Putamen (tissue), 1 donor: ENCODE measurements at regions not wholly inside any gene's neighbourhood (a gene's known extent, or its start where the extent isn't known, plus 50 kb on each side); places are given as distances from the start of the nearest gene placed in this dataset.

Source experiments
- DNase-seq: peaks from one replicate; pipeline ENCODE4 v3.0.0-alpha.2; 2016; ENCODE audit warnings: low spot score

DNA sequence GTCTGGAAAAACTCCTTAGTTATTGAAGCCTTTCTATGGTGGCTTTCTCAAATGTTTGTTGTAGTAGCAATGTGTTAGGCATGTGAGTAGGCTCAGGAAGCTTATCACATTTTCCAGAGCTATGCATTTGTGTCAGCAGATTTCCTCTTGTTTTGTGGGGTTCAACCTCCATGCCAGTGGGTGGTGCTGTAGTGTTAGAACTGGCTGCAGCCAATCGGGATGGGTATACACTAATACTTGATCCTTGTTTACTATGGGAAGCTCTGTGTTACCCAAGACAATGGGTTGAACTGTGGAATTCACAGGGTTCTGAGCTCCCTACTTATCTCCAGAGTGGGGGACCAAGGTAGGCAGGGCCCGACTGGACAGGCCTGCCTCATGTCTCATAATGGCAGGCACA is 348.5 kb upstream of the ADAMTS5 start:
- DNase-seq = no peak

DNA sequence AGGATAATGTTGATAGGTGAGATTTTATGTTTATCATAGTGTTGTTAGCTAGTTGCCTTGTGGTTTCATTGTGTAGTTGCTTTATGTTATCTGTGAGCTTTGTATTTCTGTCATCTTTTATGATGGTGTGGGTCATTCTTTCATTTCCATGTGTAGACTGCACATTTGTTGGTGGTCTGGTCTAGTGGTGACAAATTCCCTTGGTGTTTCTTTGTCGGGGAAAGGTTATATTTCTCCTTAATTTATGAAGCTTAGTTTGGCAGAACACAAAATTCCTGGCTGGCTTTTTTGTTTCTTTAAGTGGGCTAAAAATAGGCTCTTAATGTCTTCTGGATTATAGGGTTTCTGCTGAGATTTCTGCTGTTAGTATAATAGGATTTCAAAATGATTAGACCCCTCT is 347.2 kb upstream of the ADAMTS5 start:
- no peak for DNase-seq

DNA sequence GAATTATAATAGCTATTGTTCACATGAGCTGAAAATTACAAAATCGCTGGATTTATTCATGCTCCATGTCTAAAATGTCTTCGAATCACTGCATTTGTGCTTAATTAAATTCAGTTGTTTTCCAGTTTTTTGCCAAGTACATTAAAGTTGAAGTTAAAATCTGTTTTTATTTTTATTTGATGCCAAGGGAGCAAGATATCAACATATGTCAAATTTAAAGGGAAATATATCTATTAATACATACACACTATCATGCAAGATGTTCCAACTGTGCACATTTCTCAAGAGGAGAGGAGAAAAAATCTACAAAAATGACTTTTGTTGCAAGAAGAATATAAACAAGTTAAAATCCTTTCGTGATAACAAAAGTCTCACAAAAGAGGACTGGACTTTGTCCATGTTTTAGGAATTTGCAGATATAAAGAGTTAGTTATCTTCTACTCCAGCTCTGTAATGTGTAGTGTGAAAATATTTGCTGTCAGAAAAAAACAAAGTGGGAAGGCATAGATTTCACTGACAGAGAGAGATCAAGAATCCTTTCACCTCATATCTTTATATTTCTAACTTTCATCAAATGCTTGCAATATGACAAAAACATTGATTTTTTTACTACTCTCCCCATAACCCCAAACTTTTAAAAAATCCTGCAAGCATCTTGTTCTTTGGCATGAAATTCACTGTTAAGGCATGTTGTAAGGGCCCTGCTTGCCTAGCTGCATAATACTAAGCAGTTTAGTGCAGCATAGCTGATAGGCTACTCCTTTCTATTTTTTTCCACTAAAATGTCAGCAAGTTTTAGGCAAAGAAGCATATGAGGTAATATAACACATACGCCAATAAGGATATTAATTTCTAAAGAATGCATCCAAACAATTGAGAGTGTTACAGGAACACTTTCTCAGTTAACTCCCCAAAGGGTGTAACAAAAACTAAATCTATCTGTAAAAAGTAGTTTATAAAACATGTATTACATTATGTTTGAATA is 340.2 kb upstream of the ADAMTS5 start:
- no peak for DNase-seq

DNA sequence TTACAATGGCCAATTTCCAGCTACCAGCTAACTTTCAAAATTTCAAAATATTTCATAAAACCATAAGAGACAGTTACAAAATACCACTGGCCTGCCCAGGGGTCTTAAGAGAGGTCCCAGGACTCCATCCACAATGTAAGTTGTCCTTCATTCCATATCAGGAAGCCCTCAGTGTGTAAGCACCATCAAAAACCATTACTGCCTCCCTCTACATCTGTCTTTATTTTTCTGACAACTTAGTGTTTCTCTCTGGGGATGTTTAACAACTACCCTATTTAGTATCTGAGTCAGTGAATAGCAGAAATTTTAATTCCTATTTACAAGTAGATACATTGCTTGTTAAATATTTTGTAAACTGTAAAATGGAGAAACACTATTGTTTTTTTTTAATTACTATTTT is 339.3 kb upstream of the ADAMTS5 start:
- no peak for DNase-seq

DNA sequence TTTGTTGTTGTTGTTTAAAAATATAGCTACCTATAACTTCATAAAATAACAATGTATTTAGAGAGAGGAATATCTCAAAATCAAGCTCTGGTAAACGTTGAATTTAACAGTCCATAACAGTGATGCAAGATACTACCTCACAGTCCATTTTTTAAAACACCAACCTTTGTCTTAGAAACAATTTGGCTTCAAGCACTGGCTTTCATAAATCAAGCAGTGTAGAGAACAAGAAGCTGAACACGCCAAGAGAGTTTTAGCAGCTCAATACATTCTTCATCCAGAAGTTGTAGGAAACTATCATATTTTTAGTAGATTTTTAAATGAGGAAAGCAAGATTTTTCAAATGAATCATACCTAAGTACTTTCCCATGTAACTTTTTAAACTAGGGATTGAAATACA is 334.3 kb upstream of the ADAMTS5 start:
- DNase-seq = no peak

DNA sequence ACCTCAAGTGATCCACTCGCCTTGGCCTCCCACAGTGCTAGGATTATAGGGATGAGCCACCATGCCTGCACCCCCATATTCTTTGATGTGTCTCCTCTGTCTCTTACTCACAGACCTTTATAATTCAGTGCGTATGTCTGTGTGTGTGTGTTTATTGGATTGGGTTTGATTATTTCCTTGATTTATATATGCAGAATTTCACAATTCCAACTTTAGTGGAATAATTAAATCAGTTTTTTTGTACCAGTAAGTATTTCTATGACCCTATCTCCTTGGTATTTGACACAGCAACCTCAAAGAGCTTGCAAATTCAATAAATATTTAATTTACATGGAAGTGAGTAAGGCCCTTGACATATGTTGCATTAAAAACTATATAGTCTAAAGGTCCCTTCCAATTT is 333.9 kb upstream of the ADAMTS5 start:
- DNase-seq = no peak

DNA sequence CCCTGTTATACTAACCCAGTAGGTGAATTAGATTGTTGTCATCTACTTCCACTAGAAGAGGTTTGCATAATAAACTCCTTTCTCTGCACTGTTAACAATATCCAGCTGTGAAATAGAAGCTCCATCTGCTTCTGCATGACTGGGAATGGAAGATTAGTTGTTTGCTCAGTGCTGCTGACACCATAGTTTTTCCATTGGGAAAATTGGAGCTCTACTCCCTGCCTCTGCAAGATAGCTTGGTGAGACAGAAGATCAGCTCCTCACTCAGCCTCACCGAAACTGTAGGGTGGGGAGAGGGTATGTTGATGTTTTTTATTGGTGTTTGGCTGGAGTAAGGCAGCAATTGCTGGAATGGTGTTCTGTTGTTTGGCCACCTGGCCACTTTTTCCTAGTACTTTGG is 331.6 kb upstream of the ADAMTS5 start:
- no peak for DNase-seq

DNA sequence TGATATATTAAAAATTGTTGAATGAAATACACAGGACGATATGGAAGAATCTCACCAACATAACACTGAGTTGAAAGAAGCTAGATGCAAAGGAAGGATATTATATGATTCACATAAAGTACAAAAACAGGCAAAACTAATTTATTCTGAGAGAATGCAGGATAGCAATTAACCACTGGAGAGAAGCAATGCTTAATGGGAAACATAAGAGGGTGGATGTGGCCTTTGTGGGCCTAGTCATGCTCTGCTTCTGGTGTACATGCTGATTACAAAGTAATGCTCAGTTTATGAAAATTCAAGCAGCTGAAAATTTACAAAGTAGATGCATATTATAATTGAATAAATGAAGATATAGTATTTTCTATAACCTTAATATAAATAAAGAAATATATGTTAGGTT is 326.4 kb upstream of the ADAMTS5 start:
- DNase-seq = no peak

DNA sequence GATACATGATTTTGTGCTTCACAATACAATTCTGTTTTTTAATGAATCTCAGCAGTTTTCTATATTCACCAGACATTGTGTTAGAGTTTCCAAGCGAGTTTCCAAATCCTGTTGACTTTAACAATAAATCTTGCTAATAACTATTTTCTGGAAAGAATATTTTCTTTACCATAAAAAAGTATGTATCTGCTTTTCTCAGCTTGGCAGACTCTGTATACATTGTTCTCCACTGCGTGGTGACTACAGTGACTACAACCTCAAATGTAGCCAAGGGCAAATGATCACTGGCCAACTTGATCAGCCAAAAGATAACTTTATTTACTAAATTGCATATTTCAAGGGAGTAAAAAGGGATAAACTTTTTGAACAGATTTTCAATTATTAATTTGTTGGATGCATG is 325.9 kb upstream of the ADAMTS5 start:
- no peak for DNase-seq

DNA sequence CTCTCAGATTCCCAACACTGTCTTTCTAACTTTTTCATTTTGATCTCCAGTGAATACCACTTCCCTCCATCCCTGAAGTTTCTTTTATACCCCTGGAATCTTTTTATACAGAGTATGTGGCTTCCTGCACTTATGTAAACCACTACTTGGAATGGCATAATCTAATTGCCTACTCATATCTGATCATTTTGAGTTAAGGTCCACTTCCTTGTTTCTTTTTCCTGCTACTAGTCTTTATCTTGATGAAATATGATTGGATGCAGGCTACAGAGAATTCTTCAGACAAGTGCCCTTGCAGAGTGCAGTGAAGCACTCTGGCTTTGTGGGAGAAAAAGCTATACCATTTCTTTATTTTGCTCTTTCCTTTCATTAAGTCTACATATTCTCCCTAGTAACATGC is 325.3 kb upstream of the ADAMTS5 start:
- DNase-seq = no peak

DNA sequence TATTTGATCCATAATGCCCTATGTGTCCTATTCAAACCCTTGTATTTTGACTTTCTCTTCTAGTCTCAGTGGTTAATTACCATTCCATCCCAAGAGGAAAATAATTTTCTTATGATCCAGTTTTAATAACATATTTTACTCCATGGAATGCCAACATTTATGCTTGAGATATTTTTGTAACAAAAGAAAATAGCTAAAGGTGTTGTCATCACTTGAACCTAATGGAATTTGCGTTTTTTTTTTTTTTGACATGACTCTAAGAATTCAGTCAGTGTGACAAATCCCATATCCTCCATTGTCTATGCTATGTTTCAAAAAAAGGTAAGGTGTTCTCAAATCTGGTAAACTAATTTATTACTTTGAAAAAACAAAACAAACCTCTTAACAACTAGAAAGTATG is 324.1 kb upstream of the ADAMTS5 start:
- no peak for DNase-seq

DNA sequence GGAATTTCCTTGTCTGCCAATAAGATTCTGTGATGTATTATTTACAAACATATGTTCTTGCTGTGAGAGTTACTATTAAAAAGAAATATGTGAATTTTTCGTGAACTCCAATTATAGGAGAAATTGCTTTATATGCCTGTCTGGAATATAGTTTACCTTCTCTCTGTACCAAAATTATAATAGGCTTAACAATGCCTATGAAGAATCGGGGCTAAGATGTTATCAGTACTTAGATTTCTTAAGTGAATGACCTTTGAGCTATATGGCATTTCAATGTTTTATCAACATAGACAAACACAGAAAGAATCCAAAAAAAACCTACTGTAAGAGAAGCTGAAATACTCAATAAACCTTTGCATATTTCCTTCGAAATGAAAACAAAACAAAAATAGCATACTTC is 323.1 kb upstream of the ADAMTS5 start:
- DNase-seq = no peak

DNA sequence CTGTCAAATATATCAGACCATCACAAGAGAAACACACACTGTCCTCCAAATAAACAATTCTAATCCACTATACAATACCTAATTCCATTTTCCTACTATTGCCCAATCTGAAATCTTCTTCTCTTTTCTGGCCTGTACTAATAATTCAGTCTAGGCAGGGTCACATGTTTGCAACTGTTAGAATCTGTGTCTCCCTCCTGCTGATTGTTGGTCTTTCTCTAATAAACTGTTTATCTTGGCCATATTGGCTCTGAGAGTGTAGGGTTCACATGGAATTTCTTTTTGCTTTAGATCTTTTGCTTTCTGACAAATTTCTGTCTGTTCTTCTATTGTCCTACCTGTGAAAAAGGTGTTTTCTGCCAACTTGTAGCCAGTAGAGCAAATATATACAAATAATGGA is 319.9 kb upstream of the ADAMTS5 start:
- no peak for DNase-seq

DNA sequence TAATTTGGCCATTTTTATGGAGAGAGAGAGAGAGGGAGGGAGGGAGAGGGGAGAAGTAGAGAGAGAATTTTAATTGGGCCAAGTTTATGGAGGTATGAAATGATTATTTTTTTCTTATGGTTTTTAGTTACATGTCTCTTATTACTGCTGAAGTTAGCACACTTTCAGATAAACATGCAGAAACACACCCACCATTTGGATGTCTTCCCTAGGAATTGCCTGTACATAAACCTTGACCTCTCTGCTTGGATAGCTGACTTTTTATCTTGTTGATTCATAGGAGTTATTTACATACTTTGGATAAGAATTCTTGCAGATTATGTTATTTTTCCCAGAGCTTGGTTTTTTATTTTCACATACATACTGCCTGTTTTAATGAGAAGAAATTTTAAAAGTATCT is 310.2 kb upstream of the ADAMTS5 start:
- DNase-seq = no peak

DNA sequence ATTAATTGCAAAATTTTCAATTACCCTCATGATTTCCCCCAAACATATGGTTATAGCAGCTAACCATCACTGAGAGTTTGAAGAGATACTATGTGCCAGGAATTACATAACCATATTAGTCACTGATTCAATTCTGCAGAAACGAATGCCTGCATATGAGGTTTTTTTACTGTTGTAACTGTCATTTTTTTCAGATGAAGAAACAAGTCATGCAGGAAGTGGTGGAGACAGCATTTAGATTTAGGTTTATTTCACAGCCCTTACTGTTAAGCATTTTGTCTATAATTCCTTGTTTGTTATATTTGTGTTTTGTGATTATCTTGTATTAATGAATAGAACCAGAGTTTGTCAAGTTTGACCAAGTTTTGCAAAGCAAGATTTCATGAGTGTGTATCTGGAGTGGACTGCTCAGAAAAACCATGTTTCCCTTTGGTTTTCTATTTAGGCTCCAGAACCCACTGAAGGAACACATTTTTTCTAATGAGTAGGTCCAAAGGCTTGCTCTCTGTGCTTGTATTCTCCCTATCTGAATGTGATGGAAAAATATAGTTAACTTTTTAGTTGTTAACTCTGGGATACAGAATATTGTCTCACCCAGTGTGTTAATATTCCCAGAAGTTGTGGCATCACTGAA is 308.5 kb upstream of the ADAMTS5 start:
- peak; percentile 36 for DNase-seq

DNA sequence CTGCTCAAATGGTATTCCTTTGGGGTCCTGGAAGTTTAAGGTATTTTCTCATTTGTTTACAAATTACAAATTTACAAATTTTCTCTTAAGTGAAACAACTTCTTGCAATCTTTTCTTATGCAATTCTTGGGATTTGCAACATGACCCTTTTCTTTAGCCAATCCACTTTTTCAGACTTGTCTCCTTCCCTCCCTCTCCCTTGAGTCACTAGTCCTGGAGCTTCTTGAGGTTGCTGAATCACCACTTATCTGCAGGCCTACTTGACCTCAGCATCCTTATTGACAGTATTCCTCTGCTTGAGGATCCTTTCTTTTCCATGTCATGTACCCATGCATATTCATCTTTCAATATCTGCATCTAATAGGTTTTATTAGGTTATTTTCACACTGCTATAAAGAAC is 302.8 kb upstream of the ADAMTS5 start:
- DNase-seq = no peak

DNA sequence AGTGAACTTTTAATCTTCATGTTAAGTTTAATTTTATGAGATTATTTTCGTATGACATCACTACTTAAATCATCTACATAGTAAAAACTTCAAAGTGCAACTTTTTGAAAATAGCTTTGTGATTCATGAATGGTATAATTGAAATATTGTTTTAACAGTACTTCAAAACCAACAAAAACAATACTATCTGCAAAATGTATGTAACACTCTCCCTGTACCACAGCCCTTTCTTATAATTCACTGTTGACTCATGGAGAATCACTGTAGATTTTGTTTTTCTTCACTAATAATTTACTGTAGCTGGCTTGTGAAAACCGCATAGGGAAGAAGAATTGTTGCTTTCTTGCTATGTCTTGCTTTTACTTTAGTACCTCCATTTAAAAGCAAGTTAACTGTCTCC is 301.4 kb upstream of the ADAMTS5 start:
- DNase-seq = no peak

DNA sequence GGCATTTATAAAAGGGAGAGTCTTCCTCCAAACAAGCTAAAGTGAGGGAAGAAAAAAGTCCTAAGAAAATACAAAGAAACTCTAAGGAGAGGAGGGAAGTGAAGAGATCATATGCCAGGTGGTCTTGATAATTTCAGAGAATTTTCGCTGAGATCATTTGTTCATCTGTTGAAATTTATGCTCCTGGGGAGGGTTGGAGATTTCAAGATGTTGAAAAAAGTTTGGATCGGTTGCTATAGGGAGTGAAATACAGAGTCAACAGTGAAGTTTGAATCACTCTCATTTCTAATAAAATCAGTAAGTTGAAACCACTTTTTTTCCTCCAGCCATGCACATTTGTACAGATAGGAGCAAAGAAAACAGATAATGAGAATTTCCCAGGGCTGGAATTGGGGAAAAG is 299.1 kb upstream of the ADAMTS5 start:
- DNase-seq = no peak

DNA sequence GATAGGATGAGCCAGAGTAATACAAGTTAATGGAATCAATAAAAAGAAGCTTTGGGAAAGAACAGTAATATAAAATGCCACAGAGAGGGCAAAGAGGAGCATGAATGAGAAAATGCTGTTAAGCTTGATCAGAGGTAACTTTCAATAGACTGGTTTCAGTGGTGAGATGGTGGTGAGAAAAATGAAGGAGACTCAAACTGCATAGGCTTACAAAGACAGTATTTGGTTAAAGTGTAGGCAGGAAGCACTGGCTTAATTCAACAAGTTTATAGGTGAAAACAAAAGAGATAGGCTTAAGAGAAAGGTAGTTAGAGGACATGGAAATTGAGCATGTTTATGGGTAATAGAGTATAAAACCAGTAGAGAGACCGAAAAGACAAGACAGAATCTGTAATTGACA is 298.6 kb upstream of the ADAMTS5 start:
- no peak for DNase-seq

DNA sequence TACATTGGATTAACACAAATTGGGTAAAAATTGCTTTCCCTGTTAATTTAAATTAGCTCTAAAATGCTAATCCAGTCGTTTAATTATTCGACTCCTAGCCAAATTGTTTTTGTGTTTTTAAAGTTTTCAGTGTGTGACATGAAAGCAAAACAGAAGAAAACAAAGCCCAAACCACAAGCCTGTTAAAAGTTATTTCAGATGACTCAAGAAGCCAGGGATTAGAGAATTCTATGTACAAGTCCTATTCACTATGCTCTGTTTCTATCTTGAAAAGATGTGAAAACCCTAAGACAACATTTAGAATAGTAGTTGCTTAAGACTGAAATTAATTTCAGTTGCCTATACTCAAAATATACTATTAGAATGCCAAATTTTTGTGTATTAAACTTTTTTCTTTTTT is 294.8 kb upstream of the ADAMTS5 start:
- no peak for DNase-seq

DNA sequence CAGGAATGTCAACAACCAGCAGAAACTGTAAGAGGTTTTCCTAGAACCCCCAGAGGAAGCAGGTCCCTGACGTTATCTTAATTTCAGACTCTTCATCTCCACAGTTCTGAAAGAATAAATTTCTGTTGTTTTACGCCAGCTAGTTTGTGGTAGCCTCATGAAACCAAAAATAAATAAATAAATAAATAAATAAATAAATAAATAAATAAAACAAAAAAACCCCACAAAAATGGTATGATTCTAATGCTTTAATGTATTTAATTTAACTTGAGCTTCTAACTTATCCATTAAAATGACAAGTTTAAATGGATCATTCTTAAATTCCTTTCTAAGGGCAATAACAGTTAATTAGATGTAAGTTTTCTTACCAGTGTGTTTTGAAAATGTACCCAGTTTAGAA is 293.8 kb upstream of the ADAMTS5 start:
- DNase-seq = no peak

DNA sequence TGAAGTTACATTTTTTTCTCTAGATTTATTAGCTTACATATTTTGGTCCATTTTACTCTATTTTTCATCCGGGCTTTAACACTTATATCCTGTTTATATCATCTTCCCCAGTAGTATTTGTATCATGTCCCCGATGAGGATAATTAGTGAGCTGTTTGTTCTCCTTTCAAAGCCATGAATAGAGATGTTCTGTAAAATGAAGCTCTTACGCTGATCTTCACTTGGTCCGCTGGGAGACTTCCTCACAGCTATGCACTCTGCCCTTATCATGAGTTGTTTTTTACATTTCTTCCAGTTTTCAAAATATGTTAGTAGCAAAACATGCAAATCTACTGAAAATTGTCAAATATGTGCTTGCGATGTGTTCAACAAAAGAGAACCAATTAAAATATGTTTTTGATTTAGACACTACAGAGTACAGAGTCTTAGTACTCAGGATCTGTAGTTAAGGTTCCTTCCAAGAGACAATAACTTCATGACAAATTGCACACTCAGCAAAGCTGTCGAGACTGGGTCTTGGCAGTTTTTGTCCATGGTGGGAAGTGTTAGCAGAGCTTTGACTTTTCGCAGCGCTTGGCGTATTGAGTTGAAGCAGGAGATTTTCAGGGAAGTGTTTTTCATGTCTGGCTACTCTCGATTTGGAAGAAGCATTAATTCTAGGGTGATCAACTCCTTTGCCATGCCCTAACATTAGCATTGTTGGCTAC is 292.0 kb upstream of the ADAMTS5 start:
- DNase-seq = no peak
